ENCODE measurements at regions not wholly inside any gene's neighbourhood (a gene's known extent, or its start where the extent isn't known, plus 50 kb on each side); places are given as distances from the start of the nearest gene placed in this dataset.

- TF ChIP-seq CTCF (conservative IDR thresholded peaks at IDR 0.05; ENCODE audit: low read depth in 2 of 2) (no peak), POLR2AphosphoS5 (IDR thresholded peaks at IDR 0.05; ENCODE audit: low read depth) (no peak), EZH2 (IDR thresholded peaks at IDR 0.05; ENCODE audit: low read depth, unreplicated experiment) (no peak), STAT1 (IDR thresholded peaks at IDR 0.05; ENCODE audit: unreplicated experiment) (no peak), REST (IDR thresholded peaks at IDR 0.05; ENCODE audit: unreplicated experiment) (no peak), JUNB (IDR thresholded peaks at IDR 0.05; ENCODE audit: unreplicated experiment) (no peak), ZNF114 (CRISPR knock-in tag; IDR thresholded peaks at IDR 0.05) (no peak), ETS1 (IDR thresholded peaks at IDR 0.05) (no peak), EZH2phosphoT487 (IDR thresholded peaks at IDR 0.05; ENCODE audit: unreplicated experiment) (no peak), CREB1 (CRISPR knock-in tag; IDR thresholded peaks at IDR 0.05; ENCODE audit: low read depth) (no peak), NANOG (IDR thresholded peaks at IDR 0.05; ENCODE audit: borderline replicate concordance) (no peak), ZNF462 (CRISPR knock-in tag; IDR thresholded peaks at IDR 0.05) (no peak), ZNF331 (CRISPR knock-in tag; IDR thresholded peaks at IDR 0.05; ENCODE audit: low read depth) (no peak)
Observed at GRCh38 chr11:70535191-70535971, 137.1 kb downstream of the CTTN start.

Data from GM23338 (cell line).